ENCODE measurements at regions not wholly inside any gene's neighbourhood (a gene's known extent, or its start where the extent isn't known, plus 50 kb on each side); places are given as distances from the start of the nearest gene placed in this dataset.
"Not testable (repeated sequence)": the region's sequence is repeated elsewhere in the genome, so short reads cannot be mapped to it uniquely, and the experiment has no call there.

DNA sequence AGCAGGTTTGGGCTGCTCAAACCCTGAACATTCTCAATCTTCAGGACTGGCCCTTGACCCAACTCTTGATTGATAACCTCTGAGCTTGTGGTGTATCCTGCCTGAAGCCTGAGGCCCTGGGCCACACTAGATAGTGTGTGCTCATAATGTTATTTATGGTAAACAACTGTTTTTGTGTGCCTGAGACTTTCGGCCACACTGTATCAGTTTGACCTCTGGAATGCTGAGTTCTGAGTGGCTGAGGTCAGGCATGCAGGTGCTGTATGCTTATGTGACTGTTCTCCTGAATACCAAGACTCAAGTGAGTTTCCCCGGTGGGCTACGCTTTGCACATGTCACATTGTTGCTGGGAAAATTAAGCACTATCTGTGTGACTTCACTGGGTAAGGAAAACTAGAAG is 82.2 kb upstream of the RMP24 start:
- intact Hi-C loops (cut with DNase I; ENCODE audit: low total_unique reads) = no loop called here
- in situ Hi-C loops (cut with MboI; ENCODE audit: low pct_ligation_motif_present in 1 of 4, low pct_unique_long_range_greater_than_20kb in 1 of 4, low sequenced_read_pairs in 3 of 4) = no loop called here
- no peaks in the 10 kb centered on the region for H3K4me1 ChIP-seq
- no peak overlapping the region for H3K4me3 ChIP-seq
- H3K36me3 ChIP-seq = no peaks in the 10 kb centered on the region
- 71% methylated on average over 3 of the region's 3 CpGs; no CpG with 5 or more reads in 1 of the 2 donors for WGBS, 2 donors (ENCODE audit: low coverage in 1 of 2)
- no peak for DNase-seq
- TF ChIP-seq POLR2AphosphoS5 (IDR thresholded peaks at IDR 0.05) (no peak), POLR2A (IDR thresholded peaks at IDR 0.05) (no peak), EP300 (IDR thresholded peaks at IDR 0.05; ENCODE audit: low read depth) (no peak)
- peaks cover 0 to 3% of the 10 kb centered on the region in 2 donors for H3K9me3 ChIP-seq
- H3K27ac ChIP-seq = no peak overlapping the region
- H3K27me3 ChIP-seq = no peaks in the 10 kb centered on the region

DNA sequence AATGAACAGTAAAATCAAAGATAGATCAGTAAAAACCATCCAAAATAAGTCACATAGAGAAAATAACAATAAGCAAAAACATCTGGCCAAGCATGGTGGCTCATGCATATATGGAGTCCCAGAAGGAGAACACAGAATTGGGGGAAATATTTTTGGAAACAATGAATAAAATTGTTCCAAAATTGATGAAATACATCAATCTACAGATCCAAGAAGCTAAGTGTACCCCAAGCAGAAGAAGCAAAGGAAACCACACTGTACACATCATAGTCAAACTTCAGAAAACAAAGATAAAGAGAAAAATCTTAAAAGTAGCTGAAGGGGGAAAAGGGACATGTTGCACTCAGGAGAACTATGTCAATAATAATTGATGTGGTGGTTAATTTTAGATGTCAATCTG is 80.4 kb upstream of the RMP24 start:
- in situ Hi-C loops (cut with MboI; ENCODE audit: low pct_ligation_motif_present in 1 of 4, low pct_unique_long_range_greater_than_20kb in 1 of 4, low sequenced_read_pairs in 3 of 4) (no loop called here), intact Hi-C loops (cut with DNase I; ENCODE audit: low total_unique reads) (no loop called here)
- Histone ChIP-seq H3K27me3 (no peaks in the 10 kb centered on the region), H3K36me3 (no peaks in the 10 kb centered on the region), H3K4me1 (no peaks in the 10 kb centered on the region), H3K27ac (no peak overlapping the region), H3K9me3 (peaks cover 0 to 3% of the 10 kb centered on the region in 2 donors), H3K4me3 (no peak overlapping the region)
- no peak for DNase-seq
- TF ChIP-seq, protein P1, sequence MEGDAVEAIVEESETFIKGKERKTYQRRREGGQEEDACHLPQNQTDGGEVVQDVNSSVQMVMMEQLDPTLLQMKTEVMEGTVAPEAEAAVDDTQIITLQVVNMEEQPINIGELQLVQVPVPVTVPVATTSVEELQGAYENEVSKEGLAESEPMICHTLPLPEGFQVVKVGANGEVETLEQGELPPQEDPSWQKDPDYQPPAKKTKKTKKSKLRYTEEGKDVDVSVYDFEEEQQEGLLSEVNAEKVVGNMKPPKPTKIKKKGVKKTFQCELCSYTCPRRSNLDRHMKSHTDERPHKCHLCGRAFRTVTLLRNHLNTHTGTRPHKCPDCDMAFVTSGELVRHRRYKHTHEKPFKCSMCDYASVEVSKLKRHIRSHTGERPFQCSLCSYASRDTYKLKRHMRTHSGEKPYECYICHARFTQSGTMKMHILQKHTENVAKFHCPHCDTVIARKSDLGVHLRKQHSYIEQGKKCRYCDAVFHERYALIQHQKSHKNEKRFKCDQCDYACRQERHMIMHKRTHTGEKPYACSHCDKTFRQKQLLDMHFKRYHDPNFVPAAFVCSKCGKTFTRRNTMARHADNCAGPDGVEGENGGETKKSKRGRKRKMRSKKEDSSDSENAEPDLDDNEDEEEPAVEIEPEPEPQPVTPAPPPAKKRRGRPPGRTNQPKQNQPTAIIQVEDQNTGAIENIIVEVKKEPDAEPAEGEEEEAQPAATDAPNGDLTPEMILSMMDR (IDR thresholded peaks at IDR 0.05) = no peak
- TF ChIP-seq POLR2AphosphoS5 (IDR thresholded peaks at IDR 0.05) = no peak

DNA sequence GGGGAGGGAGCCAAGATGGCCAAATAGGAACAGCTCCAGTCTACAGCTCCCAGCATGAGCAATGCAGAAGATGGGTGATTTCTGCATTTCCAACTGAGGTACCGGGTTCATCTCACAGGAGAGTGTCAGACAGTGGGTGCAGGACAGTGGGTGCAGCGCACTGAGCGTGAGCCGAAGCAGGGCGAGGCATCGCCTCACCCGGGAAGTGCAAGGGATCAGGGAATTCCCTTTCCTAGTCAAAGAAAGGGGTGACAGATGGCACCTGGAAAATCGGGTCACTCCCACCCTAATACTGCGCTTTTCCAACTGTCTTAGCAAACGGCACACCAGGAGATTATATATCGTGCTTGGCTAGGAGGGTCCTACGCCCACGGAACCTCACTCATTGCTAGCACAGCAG is 75.0 kb upstream of the RMP24 start:
- H3K27ac ChIP-seq; in situ Hi-C loops (cut with MboI; ENCODE audit: low pct_ligation_motif_present in 1 of 4, low pct_unique_long_range_greater_than_20kb in 1 of 4, low sequenced_read_pairs in 3 of 4); H3K27me3 ChIP-seq; DNase-seq; H3K4me3 ChIP-seq; H3K4me1 ChIP-seq; H3K36me3 ChIP-seq; H3K9me3 ChIP-seq; intact Hi-C loops (cut with DNase I; ENCODE audit: low total_unique reads): not testable (repeated sequence)
- WGBS, 2 donors (ENCODE audit: low coverage in 1 of 2) = 92% methylated on average over 13 of the region's 13 CpGs; no CpG with 5 or more reads in 1 of the 2 donors

DNA sequence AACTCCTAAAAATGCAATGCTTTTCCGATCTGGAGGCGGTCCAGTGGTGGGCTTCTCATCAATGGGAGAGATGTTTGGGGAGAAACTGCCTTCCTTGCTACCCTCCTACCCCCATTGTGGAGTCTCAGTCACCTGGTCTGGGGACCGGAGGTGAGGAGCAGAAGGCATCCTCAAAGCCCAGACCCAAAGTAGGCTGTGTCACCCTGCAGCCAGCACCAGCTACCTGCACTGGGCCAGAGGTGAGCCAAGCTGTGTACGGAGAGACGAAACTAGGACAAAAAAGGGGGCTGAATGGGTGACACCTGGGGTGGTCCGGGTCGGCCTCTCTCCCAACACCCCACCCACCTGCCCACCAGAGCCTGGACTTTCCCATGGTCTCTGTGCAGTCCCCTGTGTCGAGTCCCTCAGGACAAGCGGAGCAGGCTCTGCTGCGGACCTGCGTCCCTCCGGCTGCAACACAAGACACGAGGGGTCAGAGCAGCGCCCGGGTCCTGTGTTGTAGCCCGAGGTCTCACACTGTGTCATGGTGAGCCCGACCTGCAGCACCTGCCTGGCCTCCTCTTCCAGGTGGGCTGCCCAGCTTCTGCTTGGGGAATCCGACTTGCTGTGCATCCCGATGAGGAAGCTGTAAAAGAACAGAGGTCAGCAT is 68.0 kb upstream of the RMP24 start:
- H3K36me3 ChIP-seq = no peaks in the 10 kb centered on the region
- no peak overlapping the region for H3K27ac ChIP-seq
- 90 to 100% methylated on average over 2 to 8 of the region's 19 CpGs for WGBS, 2 donors (ENCODE audit: low coverage in 1 of 2)
- no peaks in the 10 kb centered on the region for H3K9me3 ChIP-seq
- DNase-seq = no peak
- H3K4me1 ChIP-seq = no peaks in the 10 kb centered on the region
- intact Hi-C loops (cut with DNase I; ENCODE audit: low total_unique reads) (no loop called here), in situ Hi-C loops (cut with MboI; ENCODE audit: low pct_ligation_motif_present in 1 of 4, low pct_unique_long_range_greater_than_20kb in 1 of 4, low sequenced_read_pairs in 3 of 4) (no loop called here)
- TF ChIP-seq POLR2A (IDR thresholded peaks at IDR 0.05) (no peak), EP300 (IDR thresholded peaks at IDR 0.05; ENCODE audit: low read depth) (no peak), POLR2AphosphoS5 (IDR thresholded peaks at IDR 0.05) (no peak)
- TF ChIP-seq, protein P1 (IDR thresholded peaks at IDR 0.05) = no peak
- H3K27me3 ChIP-seq = no peaks in the 10 kb centered on the region
- no peak overlapping the region for H3K4me3 ChIP-seq

DNA sequence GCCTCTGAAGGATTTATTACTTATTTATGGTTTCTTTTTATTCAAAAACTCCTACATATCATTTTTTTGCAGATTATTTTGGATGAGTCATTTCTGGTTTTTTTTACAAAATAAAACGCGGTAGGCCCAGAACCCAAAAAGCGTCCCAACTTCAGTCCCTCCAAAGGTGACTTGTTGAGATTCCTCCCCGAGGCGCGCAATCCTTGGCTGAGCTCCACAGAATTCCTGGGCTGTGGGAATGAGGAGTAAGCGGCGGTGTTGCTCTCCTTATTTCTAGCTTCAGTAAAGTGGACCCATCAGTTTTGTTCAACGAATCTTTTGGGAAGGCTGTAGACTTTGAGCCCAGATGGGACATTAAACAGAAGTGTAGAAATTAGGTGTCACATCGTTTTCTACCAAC is 67.0 kb upstream of the RMP24 start:
- 89 to 95% methylated on average over 7 to 10 of the region's 10 CpGs for WGBS, 2 donors (ENCODE audit: low coverage in 1 of 2)
- in situ Hi-C loops (cut with MboI; ENCODE audit: low pct_ligation_motif_present in 1 of 4, low pct_unique_long_range_greater_than_20kb in 1 of 4, low sequenced_read_pairs in 3 of 4) (no loop called here), intact Hi-C loops (cut with DNase I; ENCODE audit: low total_unique reads) (no loop called here)
- H3K27me3 ChIP-seq = peaks cover 3% of the 10 kb centered on the region
- no peak for TF ChIP-seq POLR2AphosphoS5 (IDR thresholded peaks at IDR 0.05)
- TF ChIP-seq EP300 (IDR thresholded peaks at IDR 0.05; ENCODE audit: low read depth) = no peak
- TF ChIP-seq, protein P1 (IDR thresholded peaks at IDR 0.05) = no peak
- no peak for TF ChIP-seq POLR2A (IDR thresholded peaks at IDR 0.05)
- H3K9me3 ChIP-seq = no peaks in the 10 kb centered on the region
- no peak overlapping the region for H3K27ac ChIP-seq
- no peaks in the 10 kb centered on the region for H3K4me1 ChIP-seq
- no peaks in the 10 kb centered on the region for H3K36me3 ChIP-seq
- no peak for DNase-seq
- H3K4me3 ChIP-seq = no peak overlapping the region

DNA sequence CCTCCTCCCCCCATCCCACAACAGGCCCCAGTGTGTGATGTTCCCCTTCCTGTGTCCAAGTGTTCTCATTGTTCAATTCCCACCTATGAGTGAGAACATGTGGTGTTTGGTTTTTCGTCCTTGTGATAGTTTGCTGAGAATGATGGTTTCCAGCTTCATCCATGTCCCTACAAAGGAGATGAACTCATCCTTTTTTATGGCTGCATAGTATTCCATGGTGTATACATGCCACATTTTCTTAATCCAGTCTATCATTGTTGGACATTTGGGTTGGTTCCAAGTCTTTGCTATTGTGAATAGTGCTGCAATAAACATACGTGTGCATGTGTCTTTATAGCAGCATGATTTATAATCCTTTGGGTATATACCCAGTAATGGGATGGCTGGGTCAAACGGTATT is 66.2 kb upstream of the RMP24 start:
- H3K4me3 ChIP-seq; intact Hi-C loops (cut with DNase I; ENCODE audit: low total_unique reads); H3K4me1 ChIP-seq; in situ Hi-C loops (cut with MboI; ENCODE audit: low pct_ligation_motif_present in 1 of 4, low pct_unique_long_range_greater_than_20kb in 1 of 4, low sequenced_read_pairs in 3 of 4); H3K36me3 ChIP-seq; H3K9me3 ChIP-seq; H3K27ac ChIP-seq; H3K27me3 ChIP-seq; DNase-seq: not testable (repeated sequence)
- 67 to 89% methylated on average over 1 of the region's 3 CpGs for WGBS, 2 donors (ENCODE audit: low coverage in 1 of 2)

Measured in transverse colon (tissue), 4 donors.